Thyroid gland (tissue), 4 donors: ENCODE measurements at regions not wholly inside any gene's neighbourhood (a gene's known extent, or its start where the extent isn't known, plus 50 kb on each side); places are given as distances from the start of the nearest gene placed in this dataset.

ENCODE experiments used
- DNase-seq, 2 donors: peaks; one replicate each; pipeline ENCODE4 v3.0.0-alpha.2; 2019
- H3K27ac ChIP-seq, 3 donors: fragments of 200-600 bp; sonication (generic); 1 replicate in 2 of 3; 2 replicates in 1 of 3; pipeline ENCODE4 v1.5.1; 2016 to 2019; ENCODE audit warnings: mild to moderate bottlenecking in 1 of 3, moderate library complexity in 1 of 3
- H3K27me3 ChIP-seq: fragments of 200-600 bp; sonication (generic); one replicate; pipeline ENCODE4 v1.5.1; 2019
- H3K36me3 ChIP-seq, 2 donors: fragments of 200-600 bp; sonication (generic); one replicate each; pipeline ENCODE4 v1.5.1; 2016 to 2019
- H3K4me1 ChIP-seq, 2 donors: fragments of 200-600 bp; sonication (generic); one replicate each; pipeline ENCODE4 v1.5.1; 2017 to 2019
- H3K4me3 ChIP-seq, 3 donors: fragments of 200-600 bp; sonication (generic); replicated peaks in 1 of 3; 1 replicate in 2 of 3; 2 replicates in 1 of 3; pipeline ENCODE4 v1.5.1; 2016; ENCODE audit warnings: mild to moderate bottlenecking in 1 of 3
- H3K9me3 ChIP-seq: fragments of 200-600 bp; sonication (generic); one replicate; pipeline ENCODE4 v1.5.1; 2017
- POLR2A ChIP-seq, 2 donors: fragments of 450-650 bp; IDR thresholded peaks; one replicate each; pipeline ENCODE4 v1.6.1; 2017; ENCODE audit warnings: antibody characterized with exemption in 2 of 2, mild to moderate bottlenecking in 2 of 2, moderate library complexity in 1 of 2
- WGBS, 2 donors: methylation state at CpG; one replicate each; pipeline ENCODE4 v1.1.5; 2017; 5-methylcytosine and 5-hydroxymethylcytosine counted together
- intact Hi-C: fragments of 100-400 bp; cut with DNase I; formaldehyde crosslinking; loops from one replicate; pipeline ENCODE4 v1.15.1; 2023
- TF ChIP-seq, protein P1 (sequence below), 6 experiments: fragments of 200-600 bp in 3 of 6; fragments of 450-650 bp in 3 of 6; sonication (generic) in 3 of 6; IDR thresholded peaks; one replicate each; pipeline ENCODE4 v1.5.1; 2016 to 2019; ENCODE audit warnings: antibody characterized with exemption in 6 of 6, mild to moderate bottlenecking in 2 of 6, inconsistent platforms in 1 of 6, moderate library complexity in 1 of 6

- no peak for TF ChIP-seq POLR2A (IDR thresholded peaks at IDR 0.05)
- TF ChIP-seq, protein P1, sequence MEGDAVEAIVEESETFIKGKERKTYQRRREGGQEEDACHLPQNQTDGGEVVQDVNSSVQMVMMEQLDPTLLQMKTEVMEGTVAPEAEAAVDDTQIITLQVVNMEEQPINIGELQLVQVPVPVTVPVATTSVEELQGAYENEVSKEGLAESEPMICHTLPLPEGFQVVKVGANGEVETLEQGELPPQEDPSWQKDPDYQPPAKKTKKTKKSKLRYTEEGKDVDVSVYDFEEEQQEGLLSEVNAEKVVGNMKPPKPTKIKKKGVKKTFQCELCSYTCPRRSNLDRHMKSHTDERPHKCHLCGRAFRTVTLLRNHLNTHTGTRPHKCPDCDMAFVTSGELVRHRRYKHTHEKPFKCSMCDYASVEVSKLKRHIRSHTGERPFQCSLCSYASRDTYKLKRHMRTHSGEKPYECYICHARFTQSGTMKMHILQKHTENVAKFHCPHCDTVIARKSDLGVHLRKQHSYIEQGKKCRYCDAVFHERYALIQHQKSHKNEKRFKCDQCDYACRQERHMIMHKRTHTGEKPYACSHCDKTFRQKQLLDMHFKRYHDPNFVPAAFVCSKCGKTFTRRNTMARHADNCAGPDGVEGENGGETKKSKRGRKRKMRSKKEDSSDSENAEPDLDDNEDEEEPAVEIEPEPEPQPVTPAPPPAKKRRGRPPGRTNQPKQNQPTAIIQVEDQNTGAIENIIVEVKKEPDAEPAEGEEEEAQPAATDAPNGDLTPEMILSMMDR (IDR thresholded peaks at IDR 0.05) = no peak
- intact Hi-C loops = no loop called here
- 89 to 91% methylated on average over 5 of the region's 5 CpGs for WGBS, 2 donors
These were observed 104.2 kb downstream of the EMX2 start for GRCh38 chr10:117646718-117647117.

DNA sequence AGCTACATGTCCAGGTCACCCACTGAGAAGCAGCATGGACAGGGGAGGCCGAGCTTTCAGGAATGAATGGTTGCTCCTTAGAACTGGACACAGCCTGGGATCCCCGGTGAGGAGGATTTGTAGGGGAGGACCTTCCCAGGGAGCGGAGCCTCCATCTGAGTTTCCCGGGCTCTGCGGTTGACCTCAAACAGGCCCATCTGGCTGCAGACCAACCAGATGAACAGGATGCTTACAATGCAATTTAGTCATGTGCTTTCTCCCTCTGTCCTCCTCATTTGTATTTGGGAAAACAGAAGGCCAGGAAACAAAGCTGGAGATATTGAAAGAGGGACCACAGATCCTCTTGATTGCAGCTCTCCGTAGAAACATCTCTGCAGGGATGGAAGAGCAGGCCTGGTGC lies 104.8 kb downstream of the EMX2 start:
- Histone ChIP-seq H3K4me1 (no peaks in the 10 kb centered on the region), H3K9me3 (no peaks in the 10 kb centered on the region), H3K27ac (no peak overlapping the region), H3K27me3 (no peaks in the 10 kb centered on the region), H3K36me3 (no peaks in the 10 kb centered on the region), H3K4me3 (no peak overlapping the region)
- intact Hi-C loops = no loop called here
- DNase-seq = no peak
- TF ChIP-seq, protein P1 (IDR thresholded peaks at IDR 0.05) = no peak
- no peak for TF ChIP-seq POLR2A (IDR thresholded peaks at IDR 0.05)
- WGBS, 2 donors = 62 to 74% methylated on average over 4 to 6 of the region's 6 CpGs

More at GRCh38 chr10:117646718-117647117, 104.2 kb downstream of the EMX2 start:
- Histone ChIP-seq H3K36me3 (no peaks in the 10 kb centered on the region), H3K4me3 (no peak overlapping the region), H3K27ac (no peak overlapping the region), H3K4me1 (no peaks in the 10 kb centered on the region), H3K27me3 (no peaks in the 10 kb centered on the region), H3K9me3 (no peaks in the 10 kb centered on the region)
- DNase-seq = no peak

- intact Hi-C loops = no loop called here
- no peaks in the 10 kb centered on the region for H3K36me3 ChIP-seq
- 88 to 90% methylated on average over 5 of the region's 5 CpGs for WGBS, 2 donors
These were observed 108.6 kb downstream of the EMX2 start for GRCh38 chr10:117651121-117651520.

GRCh38 chr10:117652228-117653169 lies 110.0 kb downstream of the EMX2 start:
- WGBS, 2 donors = 64 to 75% methylated on average over 3 of the region's 3 CpGs
- no peak for DNase-seq
- intact Hi-C loops = no loop called here
- TF ChIP-seq POLR2A (IDR thresholded peaks at IDR 0.05) = no peak
- TF ChIP-seq, protein P1 (IDR thresholded peaks at IDR 0.05) = no peak
- Histone ChIP-seq H3K9me3 (no peaks in the 10 kb centered on the region), H3K27ac (no peak overlapping the region), H3K4me1 (no peaks in the 10 kb centered on the region), H3K36me3 (no peaks in the 10 kb centered on the region), H3K4me3 (no peak overlapping the region), H3K27me3 (no peaks in the 10 kb centered on the region)

More at GRCh38 chr10:117651121-117651520, 108.6 kb downstream of the EMX2 start:
- Histone ChIP-seq H3K27me3 (no peaks in the 10 kb centered on the region), H3K27ac (no peak overlapping the region), H3K4me1 (no peaks in the 10 kb centered on the region), H3K4me3 (no peak overlapping the region), H3K9me3 (no peaks in the 10 kb centered on the region)
- DNase-seq = no peak
- TF ChIP-seq, protein P1 (IDR thresholded peaks at IDR 0.05) = no peak
- no peak for TF ChIP-seq POLR2A (IDR thresholded peaks at IDR 0.05)

DNA sequence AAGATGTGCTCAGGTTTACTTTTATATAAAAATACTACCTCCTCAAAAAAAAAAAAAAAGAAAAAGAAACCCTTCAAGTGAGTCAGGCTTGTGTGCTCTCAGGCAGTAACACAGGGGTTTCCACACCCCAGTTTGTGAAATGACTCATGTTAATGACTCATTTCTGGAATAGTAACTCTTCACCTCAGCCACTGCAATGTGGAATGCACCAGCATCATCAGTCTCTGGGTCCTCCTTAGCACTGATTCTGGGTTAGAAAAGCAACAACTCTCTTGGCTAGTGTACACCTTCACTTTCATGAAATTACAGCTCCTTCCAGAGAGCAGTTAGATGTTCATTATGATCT lies 110.6 kb downstream of the EMX2 start:
- Histone ChIP-seq H3K36me3 (no peaks in the 10 kb centered on the region), H3K9me3 (no peaks in the 10 kb centered on the region), H3K4me3 (no peak overlapping the region), H3K4me1 (no peaks in the 10 kb centered on the region), H3K27ac (no peak overlapping the region), H3K27me3 (no peaks in the 10 kb centered on the region)
- intact Hi-C loops = no loop called here
- DNase-seq = no peak
- TF ChIP-seq, protein P1 (IDR thresholded peaks at IDR 0.05) = no peak
- TF ChIP-seq POLR2A (IDR thresholded peaks at IDR 0.05) = no peak
